Stimulated activated naive CD8-positive, alpha-beta T cell treated with anti-CD3 and anti-CD28 coated beads, Interleukin-15, Interleukin-2, amounts not matched to agents 100 U/mL and 50 U/mL, for 24 hours (primary cell): ENCODE measurements at regions not wholly inside any gene's neighbourhood (a gene's known extent, or its start where the extent isn't known, plus 50 kb on each side); places are given as distances from the start of the nearest gene placed in this dataset.
"Not testable (repeated sequence)": the region's sequence is repeated elsewhere in the genome, so short reads cannot be mapped to it uniquely, and the experiment has no call there.

Experiments used
- ATAC-seq: fragments of 150-1000 bp; cut with Tn5 transposase; one replicate; pipeline ENCODE4 v1.10.0; 2021
- DNase-seq: peaks from one replicate; pipeline ENCODE4 v3.0.0; 2021

GRCh38 chr1:95520390-95520789, 286.4 kb downstream of the RWDD3 start:
- ATAC-seq, result no peak
- DNase-seq, result no peak

DNA sequence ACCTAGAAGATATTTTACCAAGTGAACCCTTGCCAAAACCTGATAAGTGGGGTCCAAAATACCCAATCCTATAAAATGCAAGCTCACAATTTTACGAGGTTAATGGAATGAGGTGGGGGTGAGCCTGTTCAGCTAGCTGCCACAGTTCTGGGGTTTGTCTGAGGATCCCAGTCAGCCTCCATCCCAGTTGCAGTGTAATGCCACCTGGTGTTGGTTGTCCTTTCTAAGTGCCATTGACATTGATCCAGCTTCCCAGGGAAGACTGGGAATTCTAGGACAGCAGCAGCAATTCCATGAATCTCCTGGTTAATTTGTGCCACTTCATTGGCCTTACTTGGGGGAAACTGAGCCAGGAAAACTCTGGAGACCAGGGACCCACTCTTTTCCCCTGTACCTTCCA, 298.3 kb downstream of the RWDD3 start:
- no peak for ATAC-seq

GRCh38 chr1:95534985-95535384, 301.0 kb downstream of the RWDD3 start:
- DNase-seq (no peak), ATAC-seq (no peak)

More for the DNA sequence above, 298.3 kb downstream of the RWDD3 start:
- no peak for DNase-seq

- ATAC-seq, result no peak
- no peak for DNase-seq
Observed at GRCh38 chr1:95535614-95536013, 301.6 kb downstream of the RWDD3 start.

- no peak for DNase-seq
- no peak for ATAC-seq
Observed at GRCh38 chr1:95536501-95536900, 302.5 kb downstream of the RWDD3 start.

GRCh38 chr1:95537176-95537575, 303.2 kb downstream of the RWDD3 start:
- no peak for ATAC-seq

GRCh38 chr1:95538242-95538641, 304.2 kb downstream of the RWDD3 start:
- not testable (repeated sequence) for DNase-seq, ATAC-seq

More at GRCh38 chr1:95537176-95537575, 303.2 kb downstream of the RWDD3 start:
- no peak for DNase-seq

DNA sequence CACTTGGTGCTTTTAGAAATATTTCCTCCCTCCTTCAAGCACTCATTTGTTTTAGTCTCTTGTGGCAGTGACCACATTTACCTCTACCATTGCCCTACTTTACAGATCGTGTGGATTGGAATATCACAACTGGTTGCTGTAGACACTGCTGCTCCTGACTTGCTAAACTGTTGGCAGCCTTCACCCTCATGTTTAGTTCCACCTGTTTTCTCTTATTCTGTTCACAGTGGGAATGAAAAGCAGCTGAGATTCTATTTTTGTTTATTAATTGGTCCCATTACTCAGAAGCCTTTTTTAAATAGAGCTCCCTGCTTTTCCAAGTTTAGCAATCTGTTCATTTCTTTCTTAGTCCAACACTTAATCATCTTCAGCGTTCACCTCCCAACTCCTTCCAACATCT, 308.9 kb downstream of the RWDD3 start:
- DNase-seq, result no peak
- ATAC-seq, result no peak

DNA sequence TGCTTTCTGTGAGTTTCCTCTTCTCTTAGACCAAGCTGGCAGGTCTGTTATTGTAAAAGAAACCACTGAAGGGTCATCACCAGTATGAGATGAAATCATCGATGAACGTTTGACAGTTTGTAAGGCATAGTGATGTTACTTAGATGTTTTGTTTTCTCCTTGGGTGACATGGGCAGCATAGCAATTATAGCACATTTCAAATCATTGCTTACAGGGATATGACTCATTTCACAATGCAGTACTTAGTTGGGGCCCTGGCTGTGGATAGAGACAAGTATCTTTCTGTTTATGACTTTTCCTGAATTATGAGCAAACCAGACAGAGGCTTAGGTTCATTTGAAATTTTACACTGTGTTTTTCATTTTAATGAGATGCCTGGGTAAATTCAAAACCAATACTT, 313.0 kb downstream of the RWDD3 start:
- DNase-seq (no peak), ATAC-seq (no peak)

GRCh38 chr1:95548211-95548610, 314.2 kb downstream of the RWDD3 start:
- no peak for ATAC-seq

DNA sequence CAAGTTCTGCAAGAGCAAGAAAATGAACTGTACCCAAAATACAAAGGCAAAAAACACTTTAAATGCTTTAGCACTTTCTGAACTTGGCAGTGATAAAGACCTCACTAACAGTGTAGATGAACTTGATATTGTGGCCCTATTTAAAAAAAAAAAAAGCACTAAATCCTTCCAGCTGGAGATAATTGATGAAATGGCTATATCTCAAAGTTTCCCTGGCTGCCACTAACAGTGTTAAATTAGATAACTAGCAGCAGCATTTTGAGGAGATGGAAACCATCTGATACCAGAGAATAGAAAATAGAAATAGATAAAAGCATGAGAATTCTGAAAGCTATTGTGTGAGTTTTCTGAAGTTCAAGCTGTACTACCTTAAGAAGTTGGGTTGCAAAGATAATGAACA, 317.2 kb downstream of the RWDD3 start:
- no peak for ATAC-seq
- DNase-seq, result no peak

More at GRCh38 chr1:95548211-95548610, 314.2 kb downstream of the RWDD3 start:
- no peak for DNase-seq

DNA sequence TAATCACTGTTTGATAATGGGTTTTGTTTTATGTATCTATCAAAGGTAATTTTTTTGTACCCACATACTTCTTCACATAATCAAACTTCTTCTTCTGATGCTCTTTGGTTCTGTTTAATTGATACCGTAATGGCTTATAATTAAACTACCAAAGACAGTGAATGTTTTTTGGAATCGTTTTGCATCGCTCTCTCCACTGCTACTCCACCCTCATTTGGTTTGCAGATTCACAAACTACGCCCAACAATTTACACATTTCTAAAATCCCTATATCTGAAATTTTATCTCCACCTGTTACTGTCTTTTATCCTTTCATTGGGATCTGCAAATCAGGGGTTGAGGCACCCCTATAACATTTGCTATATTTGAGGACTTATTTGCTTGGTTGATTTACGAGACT, 319.6 kb downstream of the RWDD3 start:
- DNase-seq (no peak), ATAC-seq (no peak)

DNA sequence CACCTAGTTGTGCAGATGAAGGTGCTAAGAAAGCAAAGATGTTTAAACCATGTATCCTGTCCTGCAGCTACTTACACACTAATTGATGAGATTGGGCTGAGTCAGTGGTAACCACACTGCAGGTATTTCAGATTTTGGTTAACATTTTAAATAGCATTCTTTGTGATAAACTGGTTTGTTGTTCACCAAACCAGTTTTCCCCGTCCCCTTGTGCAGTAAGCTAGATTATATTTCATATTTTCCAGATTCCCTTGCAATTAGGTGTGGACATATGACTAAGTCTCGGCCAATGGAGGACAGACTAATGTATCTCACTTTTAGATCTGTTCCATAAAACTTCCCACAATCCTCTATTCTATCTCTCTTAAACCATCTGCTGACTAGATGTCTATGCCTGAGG, 320.4 kb downstream of the RWDD3 start:
- DNase-seq (no peak), ATAC-seq (no peak)

- DNase-seq (no peak), ATAC-seq (no peak)
Observed at GRCh38 chr1:95558791-95559190, 324.8 kb downstream of the RWDD3 start.

DNA sequence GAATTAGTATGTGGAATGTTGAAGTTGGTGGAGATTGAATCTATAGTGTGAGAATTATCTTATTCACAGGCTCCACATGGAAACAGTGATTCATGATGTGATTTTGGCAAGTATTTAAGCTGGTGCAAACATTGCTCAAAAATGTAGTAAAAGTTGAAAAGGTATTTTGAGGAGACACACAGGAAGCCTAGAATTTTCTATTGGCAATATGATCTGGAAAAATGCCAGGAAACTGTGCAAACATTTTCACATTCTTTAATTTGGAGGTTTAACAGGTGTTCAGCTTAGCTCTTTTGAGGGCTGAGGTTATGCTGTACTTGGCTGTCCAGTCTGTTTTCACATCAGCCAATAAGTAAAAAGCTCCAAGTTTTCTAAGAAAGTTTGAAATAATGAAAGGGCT, 327.3 kb downstream of the RWDD3 start:
- no peak for DNase-seq
- ATAC-seq, result no peak

- no peak for DNase-seq
- no peak for ATAC-seq
Observed at GRCh38 chr1:95562230-95562629, 328.2 kb downstream of the RWDD3 start.

DNA sequence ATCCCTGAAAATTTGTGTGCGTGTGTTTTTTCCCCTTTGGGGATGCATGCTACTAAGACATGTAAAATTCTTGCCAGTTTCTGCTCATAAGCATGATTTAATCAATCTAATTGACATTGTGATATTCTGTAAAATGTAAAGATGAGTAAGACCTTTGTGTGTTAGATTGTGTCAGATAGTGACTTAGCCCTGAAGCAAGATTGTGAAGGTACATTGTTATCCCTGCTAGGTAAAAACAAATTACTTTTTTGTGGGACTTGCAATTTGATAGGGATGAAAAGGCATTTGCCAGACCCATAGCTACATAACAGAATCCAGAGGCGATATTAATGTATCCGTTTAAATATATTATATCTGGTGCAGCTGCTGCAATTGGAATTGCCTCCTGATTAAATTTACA, 338.0 kb downstream of the RWDD3 start:
- no peak for ATAC-seq
- DNase-seq, result no peak

DNA sequence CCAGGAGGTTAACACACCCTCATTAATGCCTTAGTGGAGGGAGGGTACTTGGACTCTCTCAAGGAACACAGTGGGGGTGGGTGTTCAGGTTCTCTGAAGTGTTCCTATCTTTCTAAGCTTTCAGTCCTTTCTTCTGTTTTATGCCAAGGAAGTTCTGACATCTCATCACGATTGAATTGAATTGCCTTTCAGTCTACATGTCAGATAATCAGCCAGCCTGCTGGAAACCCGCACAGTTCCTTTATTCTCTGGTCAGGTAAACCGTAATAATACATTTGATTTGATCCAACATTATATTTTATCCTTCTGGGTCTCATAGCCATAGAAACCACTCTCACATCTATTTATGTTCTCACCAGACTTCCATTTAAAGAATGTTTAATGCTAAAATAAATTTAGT, 339.0 kb downstream of the RWDD3 start:
- DNase-seq, result no peak
- ATAC-seq, result no peak

DNA sequence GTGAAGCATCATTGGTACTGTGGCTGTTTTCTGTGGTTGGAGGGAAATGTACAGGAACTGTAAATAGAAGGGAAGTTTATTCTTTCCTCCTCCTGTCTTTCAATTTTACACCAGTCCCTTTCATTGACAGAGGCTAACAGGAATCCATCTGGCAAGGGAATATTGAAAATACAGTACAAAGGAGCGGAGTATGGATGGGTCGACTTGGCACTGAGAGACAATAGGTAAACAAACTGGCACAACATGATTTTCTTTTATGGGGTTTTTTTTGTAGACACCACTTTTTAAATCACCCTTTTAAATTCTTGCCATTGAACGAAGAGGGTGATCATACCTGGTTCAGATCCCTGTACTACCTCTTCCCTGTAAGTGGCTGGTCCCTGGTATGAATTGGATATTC, 341.3 kb downstream of the RWDD3 start:
- ATAC-seq (no peak), DNase-seq (no peak)

GRCh38 chr1:95578462-95578861, 344.5 kb downstream of the RWDD3 start:
- ATAC-seq (no peak), DNase-seq (no peak)

GRCh38 chr1:95582191-95582590, 348.2 kb downstream of the RWDD3 start:
- ATAC-seq, result no peak
- no peak for DNase-seq

- DNase-seq (no peak), ATAC-seq (no peak)
Observed at GRCh38 chr1:95582746-95583145, 348.7 kb downstream of the RWDD3 start.

GRCh38 chr1:95583661-95584210, 349.7 kb downstream of the RWDD3 start:
- no peak for DNase-seq
- no peak for ATAC-seq

DNA sequence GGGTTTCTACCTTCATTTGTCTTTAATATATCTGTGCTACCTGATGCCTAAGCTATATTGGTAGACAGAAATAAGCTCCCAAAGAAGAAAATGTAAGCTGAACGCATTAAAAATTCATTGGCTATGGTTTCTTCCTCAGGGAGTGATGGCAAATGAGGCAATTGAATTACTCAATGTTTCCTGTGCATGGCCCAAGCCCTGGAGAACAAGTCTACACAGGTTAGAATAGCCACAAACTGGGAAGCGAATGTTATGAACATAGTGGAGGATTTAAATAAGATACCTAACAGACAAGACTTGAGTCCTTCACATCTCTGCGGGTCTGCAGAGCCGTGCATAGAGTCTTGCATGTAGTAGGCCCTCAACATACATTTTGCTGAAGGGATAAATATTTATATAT, 350.3 kb downstream of the RWDD3 start:
- ATAC-seq, result no peak

GRCh38 chr1:95604771-95605170, 370.8 kb downstream of the RWDD3 start:
- DNase-seq (no peak), ATAC-seq (no peak)

More for the DNA sequence above, 350.3 kb downstream of the RWDD3 start:
- DNase-seq, result no peak
